Stimulated activated memory B cell treated with anti-CD40 and anti-IgM and Interleukin-4, amounts not matched to agents 10 μg/mL and 1 μg/mL and 100 μg/mL, for 72 hours (primary cell): ENCODE measurements at regions not wholly inside any gene's neighbourhood (a gene's known extent, or its start where the extent isn't known, plus 50 kb on each side); places are given as distances from the start of the nearest gene placed in this dataset.

Experiments used
- ATAC-seq: fragments of 150-1000 bp; cut with Tn5 transposase; 2 replicates; pipeline ENCODE4 v1.10.0; 2021
- H3K27ac Mint-ChIP-seq: one replicate; pipeline ENCODE4 v1.8.0; 2022; ENCODE audit warnings: mild to moderate bottlenecking, mixed read lengths
- H3K27me3 Mint-ChIP-seq: one replicate; pipeline ENCODE4 v1.8.0; 2022; ENCODE audit warnings: mixed read lengths
- H3K36me3 Mint-ChIP-seq: one replicate; pipeline ENCODE4 v1.8.0; 2022; ENCODE audit warnings: mixed read lengths
- H3K4me1 Mint-ChIP-seq: one replicate; pipeline ENCODE4 v1.8.0; 2022; ENCODE audit warnings: mixed read lengths
- H3K4me3 Mint-ChIP-seq: one replicate; pipeline ENCODE4 v1.8.0; 2022; ENCODE audit warnings: mild to moderate bottlenecking, moderate library complexity, mixed read lengths
- H3K9me3 Mint-ChIP-seq: one replicate; pipeline ENCODE4 v1.8.0; 2022; ENCODE audit warnings: mixed read lengths

GRCh38 chrX:139222511-139223200 lies 307.9 kb upstream of the F9 start:
- no peaks in the 10 kb centered on the region for H3K36me3 Mint-ChIP-seq
- H3K9me3 Mint-ChIP-seq: no peaks in the 10 kb centered on the region
- H3K4me3 Mint-ChIP-seq: no peak overlapping the region
- no peak overlapping the region for H3K27ac Mint-ChIP-seq
- ATAC-seq: no peak
- no peaks in the 10 kb centered on the region for H3K4me1 Mint-ChIP-seq
- no peaks in the 10 kb centered on the region for H3K27me3 Mint-ChIP-seq

GRCh38 chrX:139213241-139213709 lies 317.3 kb upstream of the F9 start:
- H3K27me3 Mint-ChIP-seq: no peaks in the 10 kb centered on the region
- H3K9me3 Mint-ChIP-seq: no peaks in the 10 kb centered on the region
- H3K27ac Mint-ChIP-seq: no peak overlapping the region
- ATAC-seq: no peak
- no peak overlapping the region for H3K4me3 Mint-ChIP-seq
- no peaks in the 10 kb centered on the region for H3K36me3 Mint-ChIP-seq
- no peaks in the 10 kb centered on the region for H3K4me1 Mint-ChIP-seq

DNA sequence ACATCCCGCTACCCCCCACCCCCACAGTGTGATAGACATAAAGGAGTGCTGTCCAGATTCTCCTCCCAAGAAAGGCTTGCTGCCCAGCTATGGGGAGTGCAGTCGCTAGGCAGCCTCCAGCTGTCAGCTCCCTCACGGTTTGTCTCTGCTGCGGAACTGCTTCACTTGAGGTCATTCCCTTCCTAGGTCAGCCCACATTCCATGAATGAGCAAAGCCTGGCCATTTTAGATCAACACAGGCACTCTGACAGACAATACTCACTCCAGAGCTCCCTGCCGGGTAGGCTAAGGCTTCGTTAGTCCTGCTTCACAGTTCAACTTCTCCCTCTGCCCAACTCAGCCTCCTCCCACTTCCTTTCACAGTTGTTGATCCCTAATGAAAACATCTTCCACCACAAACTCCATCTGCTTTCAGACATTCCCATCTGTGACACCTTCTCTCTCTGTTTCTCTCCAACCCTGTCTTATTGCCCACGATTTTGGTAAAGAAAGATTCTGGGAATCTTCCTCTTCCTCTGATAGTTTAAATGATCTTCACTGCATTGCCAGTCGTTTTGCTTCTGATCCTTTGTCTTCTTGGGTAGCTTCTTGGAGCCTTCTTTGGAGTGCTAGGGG lies 318.9 kb upstream of the F9 start:
- Mint-ChIP-seq H3K36me3 (no peaks in the 10 kb centered on the region), H3K9me3 (no peaks in the 10 kb centered on the region), H3K4me1 (no peaks in the 10 kb centered on the region), H3K27ac (no peak overlapping the region), H3K27me3 (no peaks in the 10 kb centered on the region), H3K4me3 (no peak overlapping the region)
- no peak for ATAC-seq

GRCh38 chrX:139209342-139209741 lies 321.2 kb upstream of the F9 start:
- Mint-ChIP-seq H3K36me3 (no peaks in the 10 kb centered on the region), H3K4me3 (no peak overlapping the region), H3K27ac (no peak overlapping the region), H3K9me3 (no peaks in the 10 kb centered on the region), H3K27me3 (peaks cover 20% of the 10 kb centered on the region), H3K4me1 (peaks cover 6% of the 10 kb centered on the region)
- no peak for ATAC-seq

DNA sequence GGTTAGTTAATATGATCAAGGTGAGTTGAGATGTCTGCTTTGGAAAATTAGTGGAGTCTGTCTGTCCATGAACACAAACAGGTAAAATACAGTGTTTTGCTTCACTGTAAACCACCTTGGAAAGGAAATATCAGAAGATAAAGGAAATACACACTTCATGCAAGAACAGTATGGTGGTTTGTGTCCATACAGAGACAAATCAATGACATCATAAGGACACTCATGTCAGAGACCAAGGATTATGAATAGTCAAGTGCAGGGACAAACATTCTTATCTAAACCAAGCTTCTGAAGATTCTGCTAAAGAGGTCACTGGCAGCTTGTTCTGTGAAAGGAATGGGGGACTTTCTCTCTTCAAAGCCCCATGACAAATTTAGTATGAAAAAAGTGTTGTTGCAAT lies 322.9 kb upstream of the F9 start:
- H3K9me3 Mint-ChIP-seq: no peaks in the 10 kb centered on the region
- H3K27ac Mint-ChIP-seq: no peak overlapping the region
- no peak for ATAC-seq
- H3K4me3 Mint-ChIP-seq: no peak overlapping the region
- H3K4me1 Mint-ChIP-seq: peaks cover 6% of the 10 kb centered on the region
- peaks cover 33% of the 10 kb centered on the region for H3K27me3 Mint-ChIP-seq
- no peaks in the 10 kb centered on the region for H3K36me3 Mint-ChIP-seq

DNA sequence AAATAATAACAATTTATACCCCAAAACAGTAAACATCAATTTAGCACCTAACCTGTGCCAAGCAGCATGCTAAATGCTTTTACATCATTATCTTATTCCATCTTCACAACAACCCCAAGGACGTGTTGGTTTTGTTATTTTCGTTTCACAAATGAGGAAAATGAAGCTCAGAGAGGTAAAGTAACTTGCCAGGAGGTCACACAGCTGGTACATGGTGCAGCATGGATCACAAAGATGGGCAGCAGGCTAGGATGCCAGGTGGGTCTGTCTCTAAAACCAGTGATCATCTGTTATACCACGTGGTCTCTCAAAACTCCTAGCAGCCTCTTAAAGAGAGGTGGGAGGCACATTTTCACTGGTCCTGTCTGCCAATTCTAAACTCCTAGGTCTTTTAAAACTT lies 323.6 kb upstream of the F9 start:
- Mint-ChIP-seq H3K4me1 (peaks cover 6% of the 10 kb centered on the region), H3K36me3 (no peaks in the 10 kb centered on the region), H3K4me3 (no peak overlapping the region), H3K27me3 (peaks cover 39% of the 10 kb centered on the region), H3K27ac (no peak overlapping the region), H3K9me3 (no peaks in the 10 kb centered on the region)
- ATAC-seq: no peak

DNA sequence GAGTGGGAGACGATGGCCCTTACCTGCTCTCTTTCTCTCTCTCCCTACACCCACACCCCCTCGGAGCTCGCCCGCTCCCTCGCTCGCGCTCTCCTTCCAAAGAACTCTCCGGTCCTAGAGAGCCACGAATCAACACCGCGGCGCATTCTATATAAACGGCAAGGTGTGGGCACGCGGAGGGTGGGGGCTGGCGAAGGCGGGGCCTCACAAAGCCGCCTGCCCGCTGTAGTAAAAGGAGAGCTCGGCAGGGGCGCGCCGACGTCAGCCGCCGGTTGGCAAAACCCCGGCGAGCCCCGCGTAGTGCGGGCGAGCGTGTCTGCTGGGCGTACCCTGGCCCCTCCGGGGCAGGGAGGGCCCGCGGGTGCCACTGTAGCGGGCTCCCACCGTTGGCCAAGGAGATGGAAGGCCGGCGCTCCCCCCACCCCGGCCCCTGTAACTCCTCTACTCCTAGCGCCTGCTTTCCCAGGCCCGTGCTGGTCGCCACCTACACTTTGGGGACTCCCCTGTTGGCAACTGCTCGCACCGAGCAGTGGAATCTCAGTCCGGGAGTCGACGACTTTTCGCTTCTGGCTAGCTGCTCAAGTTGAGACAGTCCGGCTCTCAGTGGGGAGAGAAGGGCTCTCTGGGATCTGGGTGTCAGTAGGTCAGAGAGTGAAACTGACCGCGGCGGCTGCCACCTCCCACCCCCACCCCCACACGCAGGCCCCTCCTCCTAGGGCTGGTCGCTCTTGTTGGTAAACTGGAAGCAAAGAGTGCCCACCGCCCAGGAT lies 325.5 kb upstream of the F9 start:
- peak overlapping the region; percentile 81 for H3K4me3 Mint-ChIP-seq
- H3K27me3 Mint-ChIP-seq: peaks cover 39% of the 10 kb centered on the region
- H3K9me3 Mint-ChIP-seq: no peaks in the 10 kb centered on the region

GRCh38 chrX:139204571-139204897 lies 326.0 kb upstream of the F9 start:
- peaks cover 44% of the 10 kb centered on the region for H3K27me3 Mint-ChIP-seq

More for the DNA sequence above, 325.5 kb upstream of the F9 start:
- Mint-ChIP-seq H3K27ac (no peak overlapping the region), H3K36me3 (no peaks in the 10 kb centered on the region), H3K4me1 (peaks cover 6% of the 10 kb centered on the region)
- ATAC-seq: no peak

GRCh38 chrX:139203651-139204570 lies 326.6 kb upstream of the F9 start:
- no peaks in the 10 kb centered on the region for H3K36me3 Mint-ChIP-seq
- H3K9me3 Mint-ChIP-seq: no peaks in the 10 kb centered on the region
- ATAC-seq: no peak
- H3K27me3 Mint-ChIP-seq: peaks cover 49% of the 10 kb centered on the region
- H3K4me1 Mint-ChIP-seq: peaks cover 6% of the 10 kb centered on the region
- H3K4me3 Mint-ChIP-seq: peak overlapping the region; percentile 61
- no peak overlapping the region for H3K27ac Mint-ChIP-seq

More at GRCh38 chrX:139204571-139204897, 326.0 kb upstream of the F9 start:
- Mint-ChIP-seq H3K27ac (no peak overlapping the region), H3K36me3 (no peaks in the 10 kb centered on the region), H3K4me3 (peak overlapping the region; percentile 81), H3K4me1 (peaks cover 6% of the 10 kb centered on the region), H3K9me3 (no peaks in the 10 kb centered on the region)
- no peak for ATAC-seq

DNA sequence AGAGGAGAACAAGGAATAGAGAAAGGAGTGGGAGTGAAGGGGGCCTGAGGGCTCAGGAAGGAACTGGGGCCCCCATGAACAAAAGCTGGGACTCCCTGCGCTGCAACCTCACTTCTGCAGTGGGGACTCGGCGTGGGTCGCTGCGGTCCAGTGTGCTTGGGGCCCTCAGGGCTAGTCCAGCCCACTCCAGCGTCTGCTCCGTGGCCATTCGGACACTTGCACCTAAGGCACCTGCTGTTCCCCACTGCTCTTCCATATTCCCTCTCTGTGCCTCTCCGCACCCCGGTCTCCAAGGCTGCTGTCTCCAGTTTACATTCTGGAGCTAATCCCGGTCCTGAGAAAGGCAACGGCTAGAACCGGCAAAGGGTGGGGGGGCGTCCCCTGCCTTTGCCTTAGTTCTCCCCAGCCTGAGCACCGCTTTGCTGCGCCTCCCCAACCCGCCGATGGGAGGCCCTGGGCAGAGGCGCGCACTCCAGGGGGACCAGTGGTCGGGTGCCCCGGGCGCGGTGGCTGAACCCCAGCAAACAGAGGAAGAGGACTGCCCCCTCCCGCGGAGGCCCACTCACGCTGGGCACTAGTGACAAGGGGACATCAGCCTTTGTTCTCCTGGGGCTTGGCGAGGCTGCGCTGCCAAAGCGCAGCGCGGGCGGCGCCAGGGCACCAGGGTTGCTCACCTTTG lies 327.7 kb upstream of the F9 start:
- Mint-ChIP-seq H3K4me1 (peaks cover 6% of the 10 kb centered on the region), H3K4me3 (no peak overlapping the region), H3K9me3 (no peaks in the 10 kb centered on the region), H3K27ac (no peak overlapping the region), H3K27me3 (peaks cover 49% of the 10 kb centered on the region), H3K36me3 (no peaks in the 10 kb centered on the region)
- ATAC-seq: no peak

GRCh38 chrX:139201924-139202323 lies 328.6 kb upstream of the F9 start:
- H3K4me3 Mint-ChIP-seq: no peak overlapping the region

GRCh38 chrX:139200793-139201192 lies 329.7 kb upstream of the F9 start:
- Mint-ChIP-seq H3K4me1 (peaks cover 5% of the 10 kb centered on the region), H3K36me3 (no peaks in the 10 kb centered on the region), H3K27ac (no peak overlapping the region), H3K27me3 (peaks cover 57% of the 10 kb centered on the region), H3K9me3 (no peaks in the 10 kb centered on the region), H3K4me3 (no peak overlapping the region)
- ATAC-seq: no peak

More at GRCh38 chrX:139201924-139202323, 328.6 kb upstream of the F9 start:
- Mint-ChIP-seq H3K27ac (no peak overlapping the region), H3K36me3 (no peaks in the 10 kb centered on the region), H3K27me3 (peaks cover 57% of the 10 kb centered on the region), H3K4me1 (peaks cover 6% of the 10 kb centered on the region), H3K9me3 (no peaks in the 10 kb centered on the region)
- ATAC-seq: no peak

DNA sequence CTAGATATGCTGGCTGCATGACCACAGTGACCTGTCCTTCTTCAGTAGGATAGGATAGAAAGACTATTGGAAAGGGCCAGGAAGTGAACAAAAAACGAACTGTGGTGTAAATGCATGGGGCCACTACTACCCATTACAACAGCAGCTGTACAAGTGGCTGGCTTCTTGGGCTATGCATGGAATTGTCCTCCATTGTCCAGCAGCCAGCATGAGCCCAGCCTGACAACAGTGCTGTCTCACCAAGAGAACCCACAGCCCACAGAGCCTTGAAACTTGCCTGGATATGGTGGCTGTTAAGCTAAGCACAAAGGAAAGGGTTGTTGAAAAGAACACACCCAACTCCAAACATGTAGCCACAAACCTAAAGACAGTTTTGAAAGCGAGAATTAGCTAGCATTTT lies 330.2 kb upstream of the F9 start:
- peaks cover 57% of the 10 kb centered on the region for H3K27me3 Mint-ChIP-seq
- H3K27ac Mint-ChIP-seq: no peak overlapping the region
- no peaks in the 10 kb centered on the region for H3K9me3 Mint-ChIP-seq
- H3K36me3 Mint-ChIP-seq: no peaks in the 10 kb centered on the region
- H3K4me1 Mint-ChIP-seq: peaks cover under 1% of the 10 kb centered on the region
- H3K4me3 Mint-ChIP-seq: no peak overlapping the region
- ATAC-seq: no peak

- no peak for ATAC-seq
- Mint-ChIP-seq H3K9me3 (no peaks in the 10 kb centered on the region), H3K27me3 (peaks cover 53% of the 10 kb centered on the region), H3K4me3 (no peak overlapping the region), H3K36me3 (no peaks in the 10 kb centered on the region), H3K4me1 (no peaks in the 10 kb centered on the region), H3K27ac (no peak overlapping the region)
These were observed 330.6 kb upstream of the F9 start for GRCh38 chrX:139199933-139200332.
